Stomach (tissue), 4 donors: ENCODE measurements at regions not wholly inside any gene's neighbourhood (a gene's known extent, or its start where the extent isn't known, plus 50 kb on each side); places are given as distances from the start of the nearest gene placed in this dataset.

Experiments used
- CTCF ChIP-seq, 7 experiments: fragments of 450-650 bp in 4 of 7; fragments of 200-600 bp in 3 of 7; sonication (generic) in 3 of 7; IDR thresholded peaks; one replicate each; pipeline ENCODE4 v1.5.1; 2016 to 2019; ENCODE audit warnings: antibody characterized with exemption in 7 of 7, control low read depth in 2 of 7, mild to moderate bottlenecking in 1 of 7
- EP300 ChIP-seq: sonication (generic); formaldehyde crosslinking; IDR thresholded peaks from one replicate; pipeline ENCODE4 v1.6.1; 2017; ENCODE audit warnings: antibody characterized with exemption
- POLR2A ChIP-seq, 4 donors: fragments of 450-650 bp; IDR thresholded peaks; one replicate each; pipeline ENCODE4 v1.6.1; 2016; ENCODE audit warnings: antibody characterized with exemption in 4 of 4, control low read depth in 2 of 4, mild to moderate bottlenecking in 1 of 4, moderate library complexity in 1 of 4
- POLR2AphosphoS5 ChIP-seq, 3 donors: sonication (generic); formaldehyde crosslinking; IDR thresholded peaks; one replicate each; pipeline ENCODE4 v1.6.1; 2016; ENCODE audit warnings: antibody characterized with exemption in 3 of 3

- no peak for TF ChIP-seq EP300
- no peak for TF ChIP-seq POLR2AphosphoS5 (IDR thresholded peaks at IDR 0.05)
- no peak for TF ChIP-seq CTCF (IDR thresholded peaks at IDR 0.05)
- no peak for TF ChIP-seq POLR2A (IDR thresholded peaks at IDR 0.05)
Observed at GRCh38 chr11:25886036-25886435, 445.9 kb upstream of the ANO3 start.
